ENCODE measurements at regions not wholly inside any gene's neighbourhood (a gene's known extent, or its start where the extent isn't known, plus 50 kb on each side); places are given as distances from the start of the nearest gene placed in this dataset.

- H4K5ac ChIP-seq (ENCODE audit: insufficient read length, low read depth, low read length): no peak overlapping the region
- H2BK20ac ChIP-seq (ENCODE audit: low read depth, low read length, poor library complexity, severe bottlenecking): no peak overlapping the region
- no peaks in the 10 kb centered on the region for H3K9me3 ChIP-seq (ENCODE audit: control insufficient read depth, low read depth, low read length)
- no peaks in the 10 kb centered on the region; the same call in 1 of the 2 replicates for H3K27me3 ChIP-seq (ENCODE audit: insufficient read depth, low read length)
- no peak overlapping the region for H2BK5ac ChIP-seq (ENCODE audit: insufficient read length, low read length)
- no peak overlapping the region for H2BK12ac ChIP-seq (ENCODE audit: insufficient read length, low read depth, low read length)
- H3K4me1 ChIP-seq (ENCODE audit: insufficient read depth, low read length): no peaks in the 10 kb centered on the region
- H3K18ac ChIP-seq (ENCODE audit: insufficient read length, low read depth, low read length): no peak overlapping the region
- Mint-ChIP-seq H3K27ac (no peak overlapping the region), H3K36me3 (ENCODE audit: insufficient read depth in 1 of 3, low read depth in 3 of 3) (no peaks in the 10 kb centered on the region), H3K27me3 (ENCODE audit: low read depth) (peaks cover 28% of the 10 kb centered on the region), H3K9me3 (no peaks in the 10 kb centered on the region), H3K4me3 (no peak overlapping the region), H3K4me1 (peaks cover 8 to 23% of the 10 kb centered on the region in 2 experiments)
- TF ChIP-seq CTCF (conservative IDR thresholded peaks at IDR 0.05): no peak
- H2AK5ac ChIP-seq (ENCODE audit: insufficient read length, low read length): no peak overlapping the region
- H2BK15ac ChIP-seq (ENCODE audit: low read depth, low read length): no peak overlapping the region
- H4K91ac ChIP-seq (ENCODE audit: insufficient read length, low read depth, low read length): no peak overlapping the region
- H3K79me2 ChIP-seq (ENCODE audit: insufficient read depth, low read length): no peaks in the 10 kb centered on the region
- no peak overlapping the region for H3K23ac ChIP-seq (ENCODE audit: insufficient read length, low read depth, low read length)
- H3T11ph ChIP-seq (ENCODE audit: low read length): no peak overlapping the region
- no peaks in the 10 kb centered on the region for H4K20me1 ChIP-seq (ENCODE audit: control insufficient read depth, insufficient read depth, insufficient read length)
- H3K9ac ChIP-seq (ENCODE audit: extremely low read depth, insufficient read length, low read length): no peak overlapping the region
- no peak overlapping the region for H3K56ac ChIP-seq (ENCODE audit: insufficient read length, low read depth, low read length)
- no peak overlapping the region for H2AFZ ChIP-seq (ENCODE audit: low read length)
- no peak overlapping the region for H3K4me2 ChIP-seq (ENCODE audit: insufficient read depth, insufficient read length, low read length)
- DNase-seq: no peak
- H3K23me2 ChIP-seq (ENCODE audit: insufficient read length, low read depth, low read length, poor library complexity, severe bottlenecking): no peaks in the 10 kb centered on the region
- no peaks in the 10 kb centered on the region for H3K79me1 ChIP-seq (ENCODE audit: insufficient read depth, low read depth, low read length, poor library complexity, severe bottlenecking)
- no peak overlapping the region for H3K4ac ChIP-seq (ENCODE audit: low read depth, low read length)
- no CpG with 5 or more reads among the region's 9 CpGs for WGBS (ENCODE audit: extremely low coverage, insufficient read length, low lambda C conversion rate)
- no peak overlapping the region for H3K27ac ChIP-seq (ENCODE audit: insufficient read length, low read depth, low read length)
- H3K14ac ChIP-seq (ENCODE audit: insufficient read depth, low read length): no peak overlapping the region
- no peak overlapping the region for H4K8ac ChIP-seq (replicated peaks; ENCODE audit: insufficient read length, low read depth, low read length)
- H2BK120ac ChIP-seq (ENCODE audit: low read depth, low read length, poor library complexity, severe bottlenecking): no peak overlapping the region
Measured at GRCh38 chr9:16158093-16158492, 605.2 kb downstream of the CCDC171 start.
